GM12878 (cell line): ENCODE measurements at regions not wholly inside any gene's neighbourhood (a gene's known extent, or its start where the extent isn't known, plus 50 kb on each side); places are given as distances from the start of the nearest gene placed in this dataset.

ENCODE experiments used
- CBX3 ChIP-seq: fragments of 200-600 bp; sonication (generic); IDR thresholded peaks from 2 replicates; pipeline ENCODE4 v1.6.1; 2016; ENCODE audit warnings: low read depth, borderline replicate concordance
- CHD2 ChIP-seq: IDR thresholded peaks from 2 replicates; pipeline ENCODE4 v1.6.1; 2011; ENCODE audit warnings: low read depth, low read length, improper control_type of control experiment, borderline replicate concordance
- MEF2A ChIP-seq: IDR thresholded peaks from 2 replicates; pipeline ENCODE4 v1.6.1; 2011; ENCODE audit warnings: low read depth, mild to moderate bottlenecking, low read length, moderate library complexity; ENCODE audit not compliant: insufficient read depth
- MXI1 ChIP-seq: fragments of 150-350 bp; IDR thresholded peaks from 2 replicates; pipeline ENCODE4 v1.6.1; 2011; ENCODE audit warnings: low read depth, mild to moderate bottlenecking, inconsistent platforms, low read length, improper control_type of control experiment
- RAD51 ChIP-seq: fragments of 450-650 bp; IDR thresholded peaks from 2 replicates; pipeline ENCODE4 v1.6.1; 2016; ENCODE audit warnings: moderate library complexity, mild to moderate bottlenecking, inconsistent platforms
- TCF3 ChIP-seq: IDR thresholded peaks from 2 replicates; pipeline ENCODE4 v1.6.1; 2012; ENCODE audit warnings: low read depth, mild to moderate bottlenecking, low read length, borderline replicate concordance; ENCODE audit not compliant: insufficient read depth
- TF ChIP-seq, protein P1 (sequence below): fragments of 450-650 bp; IDR thresholded peaks from 2 replicates; pipeline ENCODE4 v1.6.1; 2018; ENCODE audit warnings: mild to moderate bottlenecking, low read depth, moderate library complexity; ENCODE audit not compliant: partially characterized antibody
- TF ChIP-seq, protein P2 (sequence below), 3 experiments: IDR thresholded peaks in 2 of 3; conservative IDR thresholded peaks in 1 of 3; 2 replicates each; pipeline ENCODE4 v1.5.1; 2011; ENCODE audit warnings: low read depth in 3 of 3, low read length in 3 of 3, mild to moderate bottlenecking in 3 of 3, control low read depth in 2 of 3, moderate library complexity in 2 of 3, inconsistent platforms in 1 of 3, mixed read lengths in 1 of 3; ENCODE audit not compliant: control insufficient read depth in 2 of 3, insufficient read depth in 1 of 3; ENCODE audit errors: extremely low read depth in 1 of 3

DNA sequence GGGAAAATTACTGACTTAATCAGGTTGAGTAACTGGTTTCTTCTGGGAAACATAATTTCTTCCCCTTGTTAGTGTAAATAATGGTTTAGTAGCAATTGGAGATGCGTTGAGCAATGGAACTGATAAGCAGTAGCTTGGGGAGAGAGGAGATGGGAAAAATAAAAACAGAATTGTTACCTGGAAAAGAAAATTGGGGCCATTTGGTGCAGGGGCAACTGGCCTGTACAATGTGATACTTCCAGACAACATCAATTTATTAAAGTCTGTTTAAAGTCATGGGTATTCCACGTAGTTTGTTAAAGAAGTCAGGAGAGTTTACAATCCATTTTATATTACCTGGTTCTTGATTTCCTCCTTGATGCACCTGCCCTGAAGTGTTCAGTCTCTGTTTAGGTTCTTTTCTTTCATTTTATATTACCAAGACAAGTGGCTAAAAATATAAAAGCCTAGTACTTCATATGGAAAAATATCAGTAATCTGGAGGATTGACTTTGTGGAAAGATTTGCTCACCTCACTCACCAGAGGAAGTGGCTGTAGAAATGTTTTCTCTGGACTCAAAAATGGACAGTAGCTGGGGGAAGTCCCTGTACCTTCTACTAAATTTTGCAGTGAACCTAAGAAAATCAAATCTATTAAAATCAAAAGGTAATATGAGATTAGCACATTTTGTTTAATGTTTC is 161.0 kb downstream of the DDX1 start (continued):
- TF ChIP-seq, protein P1, sequence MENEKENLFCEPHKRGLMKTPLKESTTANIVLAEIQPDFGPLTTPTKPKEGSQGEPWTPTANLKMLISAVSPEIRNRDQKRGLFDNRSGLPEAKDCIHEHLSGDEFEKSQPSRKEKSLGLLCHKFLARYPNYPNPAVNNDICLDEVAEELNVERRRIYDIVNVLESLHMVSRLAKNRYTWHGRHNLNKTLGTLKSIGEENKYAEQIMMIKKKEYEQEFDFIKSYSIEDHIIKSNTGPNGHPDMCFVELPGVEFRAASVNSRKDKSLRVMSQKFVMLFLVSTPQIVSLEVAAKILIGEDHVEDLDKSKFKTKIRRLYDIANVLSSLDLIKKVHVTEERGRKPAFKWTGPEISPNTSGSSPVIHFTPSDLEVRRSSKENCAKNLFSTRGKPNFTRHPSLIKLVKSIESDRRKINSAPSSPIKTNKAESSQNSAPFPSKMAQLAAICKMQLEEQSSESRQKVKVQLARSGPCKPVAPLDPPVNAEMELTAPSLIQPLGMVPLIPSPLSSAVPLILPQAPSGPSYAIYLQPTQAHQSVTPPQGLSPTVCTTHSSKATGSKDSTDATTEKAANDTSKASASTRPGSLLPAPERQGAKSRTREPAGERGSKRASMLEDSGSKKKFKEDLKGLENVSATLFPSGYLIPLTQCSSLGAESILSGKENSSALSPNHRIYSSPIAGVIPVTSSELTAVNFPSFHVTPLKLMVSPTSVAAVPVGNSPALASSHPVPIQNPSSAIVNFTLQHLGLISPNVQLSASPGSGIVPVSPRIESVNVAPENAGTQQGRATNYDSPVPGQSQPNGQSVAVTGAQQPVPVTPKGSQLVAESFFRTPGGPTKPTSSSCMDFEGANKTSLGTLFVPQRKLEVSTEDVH, result no peak
- TF ChIP-seq TCF3 (no peak), MXI1 (no peak), MEF2A (no peak), CHD2 (no peak), CBX3 (no peak), RAD51 (no peak)
- TF ChIP-seq, protein P2, sequence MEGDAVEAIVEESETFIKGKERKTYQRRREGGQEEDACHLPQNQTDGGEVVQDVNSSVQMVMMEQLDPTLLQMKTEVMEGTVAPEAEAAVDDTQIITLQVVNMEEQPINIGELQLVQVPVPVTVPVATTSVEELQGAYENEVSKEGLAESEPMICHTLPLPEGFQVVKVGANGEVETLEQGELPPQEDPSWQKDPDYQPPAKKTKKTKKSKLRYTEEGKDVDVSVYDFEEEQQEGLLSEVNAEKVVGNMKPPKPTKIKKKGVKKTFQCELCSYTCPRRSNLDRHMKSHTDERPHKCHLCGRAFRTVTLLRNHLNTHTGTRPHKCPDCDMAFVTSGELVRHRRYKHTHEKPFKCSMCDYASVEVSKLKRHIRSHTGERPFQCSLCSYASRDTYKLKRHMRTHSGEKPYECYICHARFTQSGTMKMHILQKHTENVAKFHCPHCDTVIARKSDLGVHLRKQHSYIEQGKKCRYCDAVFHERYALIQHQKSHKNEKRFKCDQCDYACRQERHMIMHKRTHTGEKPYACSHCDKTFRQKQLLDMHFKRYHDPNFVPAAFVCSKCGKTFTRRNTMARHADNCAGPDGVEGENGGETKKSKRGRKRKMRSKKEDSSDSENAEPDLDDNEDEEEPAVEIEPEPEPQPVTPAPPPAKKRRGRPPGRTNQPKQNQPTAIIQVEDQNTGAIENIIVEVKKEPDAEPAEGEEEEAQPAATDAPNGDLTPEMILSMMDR (IDR thresholded peaks at IDR 0.05 in 2 of 3, conservative IDR thresholded peaks at IDR 0.05 in 1 of 3; ENCODE audit: control insufficient read depth in 2 of 3, extremely low read depth in 1 of 3, insufficient read depth in 1 of 3, low read depth in 3 of 3, low read length in 3 of 3), result no peak
